ENCODE measurements at regions not wholly inside any gene's neighbourhood (a gene's known extent, or its start where the extent isn't known, plus 50 kb on each side); places are given as distances from the start of the nearest gene placed in this dataset.

DNA sequence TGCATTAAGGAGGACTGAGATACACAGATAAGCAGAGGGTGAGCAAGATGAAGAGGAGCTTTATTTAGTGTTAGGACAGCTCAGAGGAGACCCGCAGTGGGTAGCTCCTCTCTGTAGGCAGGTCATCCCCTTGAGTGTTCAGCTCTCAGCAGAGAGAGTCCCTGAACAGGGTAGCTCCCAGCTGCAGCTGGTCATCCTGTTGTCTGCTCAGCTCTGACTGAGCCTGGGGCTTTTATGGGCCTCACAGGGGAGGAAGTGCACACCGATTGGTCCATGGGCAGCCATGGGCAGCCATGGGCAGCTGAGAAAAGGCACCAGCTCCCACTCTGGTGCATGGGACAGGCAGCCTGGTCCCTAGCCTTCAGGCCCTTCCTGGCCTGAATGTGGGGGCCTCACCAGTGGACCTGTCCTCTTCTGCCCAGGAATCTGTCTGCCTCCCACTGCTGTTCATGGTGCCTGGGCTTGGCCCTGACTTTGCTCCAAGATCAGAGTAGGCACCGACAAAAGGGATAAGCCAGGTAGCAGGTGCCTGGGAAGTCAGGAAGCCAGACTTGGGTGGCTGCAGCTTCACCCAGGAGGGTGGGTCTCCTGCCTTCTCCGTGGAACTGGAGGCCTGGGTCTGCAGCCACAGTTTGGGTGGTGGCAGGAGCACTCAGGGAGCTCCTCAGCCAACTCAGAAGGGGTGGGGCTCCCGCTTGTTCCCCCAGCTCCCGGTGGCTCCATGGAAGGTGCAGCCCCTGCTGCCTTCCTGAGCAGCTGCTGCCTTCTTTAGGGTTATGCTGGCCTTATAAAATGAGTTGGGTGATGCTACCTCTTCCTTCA is 54.7 kb downstream of the MYEOV start:
- no peak for DNase-seq

DNA sequence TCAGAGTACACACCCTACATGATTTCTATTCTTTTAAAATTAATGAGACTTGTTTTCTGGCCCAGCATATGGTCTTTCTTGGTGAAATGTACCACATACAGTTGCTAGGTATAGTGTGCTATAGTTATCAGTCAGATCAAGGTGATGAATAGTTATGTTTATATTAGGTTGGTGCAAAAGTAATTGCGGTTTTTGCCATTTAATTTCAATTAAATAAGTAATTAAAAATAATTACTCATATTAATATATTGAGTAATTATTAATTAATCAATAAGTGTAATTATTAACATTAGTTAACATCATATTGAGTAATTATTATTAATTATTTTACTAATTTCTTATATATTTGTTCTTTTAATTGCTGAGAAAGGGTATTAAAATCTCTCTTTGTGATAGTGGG is 56.1 kb downstream of the MYEOV start:
- no peak for DNase-seq

DNA sequence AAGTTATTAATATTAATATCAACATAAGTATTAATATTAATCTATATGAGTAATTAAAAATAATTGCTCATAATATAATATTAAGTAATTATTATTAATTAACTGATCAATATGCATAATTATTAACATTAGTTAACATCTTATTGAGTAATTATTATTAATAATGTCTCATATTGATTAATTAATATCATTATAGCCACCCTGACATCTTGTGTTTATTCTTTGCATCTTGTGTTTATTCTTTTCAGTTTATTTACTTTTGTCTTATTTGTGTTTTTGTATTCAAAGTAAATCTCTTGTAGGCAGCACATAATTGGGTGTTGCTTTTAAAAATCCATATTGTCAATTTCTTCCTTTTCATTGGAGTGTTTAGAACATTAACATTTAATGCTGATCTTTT is 56.6 kb downstream of the MYEOV start:
- DNase-seq: no peak

DNA sequence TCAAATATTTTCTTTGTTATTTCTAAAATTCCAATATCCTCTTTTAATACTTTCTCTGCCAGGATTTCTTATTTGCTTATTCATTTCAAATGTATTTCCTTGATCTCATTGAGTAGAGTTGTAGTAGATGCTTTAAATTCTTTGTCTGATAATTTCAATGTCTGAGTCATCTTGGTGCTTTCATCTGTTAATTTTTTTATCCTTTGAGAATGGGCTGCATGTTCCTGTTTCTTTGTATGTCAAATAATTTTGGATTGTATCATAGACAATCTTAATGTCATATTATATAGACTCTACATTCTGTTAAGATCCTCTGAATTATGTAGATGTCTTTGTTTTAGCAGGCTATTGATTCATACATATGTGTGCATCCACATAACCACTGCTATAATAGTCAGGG is 57.5 kb downstream of the MYEOV start:
- DNase-seq: no peak

DNA sequence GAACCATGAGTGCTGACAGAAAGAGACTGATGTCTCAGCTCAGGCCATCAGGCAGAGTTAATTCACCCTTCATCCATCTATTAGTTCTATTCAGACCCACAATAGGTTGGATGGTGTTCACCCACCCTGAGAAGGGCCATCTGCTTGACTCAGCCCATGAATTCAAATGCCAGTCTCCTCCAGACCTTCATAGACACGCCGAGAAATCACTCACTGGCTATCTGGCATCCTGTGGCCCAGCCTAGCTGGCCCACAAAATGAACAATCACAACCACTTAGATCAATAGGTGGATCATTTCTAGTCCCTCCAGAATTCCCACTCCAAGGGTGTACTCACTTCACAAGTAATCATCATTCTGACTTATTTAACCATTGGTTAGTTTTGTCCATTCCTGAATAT is 58.2 kb downstream of the MYEOV start:
- DNase-seq: no peak

DNA sequence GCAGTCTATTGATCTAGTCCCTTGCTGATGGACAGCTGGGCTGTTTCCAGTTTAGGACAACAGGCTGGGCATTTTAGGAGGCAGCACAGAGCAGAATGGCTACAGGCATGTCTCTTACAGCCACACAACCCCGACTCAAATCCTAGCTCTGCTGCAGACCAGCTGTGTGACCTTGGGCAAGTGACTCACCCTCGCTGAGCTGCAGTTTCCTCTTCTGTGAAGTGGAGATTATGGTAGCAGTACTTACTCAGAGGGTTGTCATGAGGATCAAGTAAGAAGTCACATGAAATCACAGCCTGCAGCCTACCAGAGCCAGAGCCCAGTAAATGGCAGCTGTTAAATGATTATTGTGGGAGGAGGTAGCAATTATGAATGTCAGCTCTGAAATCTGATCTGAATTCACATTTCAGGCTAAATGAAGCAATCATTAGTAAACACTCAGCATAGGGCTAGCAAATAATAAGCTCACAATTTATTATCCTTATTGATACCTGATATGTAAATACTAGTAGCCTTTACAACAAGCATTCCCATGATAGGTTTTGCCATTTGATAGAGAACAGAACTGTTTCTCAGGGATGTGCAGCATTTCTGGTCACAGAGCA is 58.9 kb downstream of the MYEOV start:
- DNase-seq: no peak

DNA sequence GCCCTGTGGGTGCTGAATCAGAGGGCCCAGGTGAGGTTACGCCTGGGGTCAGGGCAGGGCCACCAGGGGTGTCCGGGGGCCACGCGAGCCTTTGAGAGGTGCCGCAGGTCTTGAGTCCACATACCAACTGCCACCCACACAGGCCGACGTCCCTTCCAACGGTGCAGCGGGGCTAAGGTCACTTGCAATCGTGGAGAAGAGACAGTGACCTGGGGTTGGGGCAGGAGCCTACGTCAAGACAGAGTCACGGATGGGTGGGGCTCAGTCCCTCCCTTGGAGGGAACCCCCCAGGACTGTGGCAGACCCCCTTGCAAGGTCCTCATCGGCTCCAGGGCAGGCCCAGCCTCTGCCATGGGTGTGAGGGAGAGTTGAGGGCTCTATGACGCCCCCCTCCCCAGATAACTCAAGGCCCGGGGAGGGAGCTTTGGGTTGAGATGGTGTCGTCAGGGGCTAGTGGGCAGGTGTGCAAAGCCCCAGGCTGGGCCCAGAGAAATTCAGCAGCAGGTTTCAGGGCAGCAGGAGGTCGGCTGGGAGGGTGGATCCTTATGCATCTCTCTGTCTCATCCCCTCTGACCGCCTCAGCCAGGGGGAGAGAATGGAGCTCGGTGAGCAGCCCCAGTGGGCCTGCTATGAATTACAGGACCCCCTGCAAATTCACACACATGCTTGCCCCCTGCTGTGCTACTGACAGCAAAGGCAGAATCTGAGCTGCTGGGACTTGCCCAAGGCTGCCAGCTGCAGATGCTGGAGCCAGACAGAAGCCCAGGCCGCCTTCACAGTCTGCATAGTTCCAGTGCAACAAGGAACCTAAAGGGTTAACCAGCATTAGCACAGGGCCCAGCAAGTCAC is 60.0 kb downstream of the MYEOV start:
- DNase-seq: no peak

DNA sequence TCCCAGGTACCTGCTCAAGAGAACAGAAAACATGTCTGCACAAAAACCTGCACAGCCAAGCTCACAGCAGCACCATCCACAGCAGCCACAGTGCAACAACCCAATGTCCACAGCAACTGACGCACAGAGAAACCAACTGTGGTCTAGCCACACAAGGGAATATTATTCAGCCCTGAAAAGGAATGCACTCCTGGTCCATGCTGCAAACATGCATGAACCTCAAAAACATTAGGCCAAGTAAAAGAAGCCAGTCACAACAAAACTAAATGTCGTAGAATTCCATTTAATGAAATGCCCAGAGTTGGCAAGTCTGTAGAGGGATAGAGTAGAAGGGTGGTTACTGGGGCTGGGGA is 60.6 kb downstream of the MYEOV start:
- no peak for DNase-seq

DNA sequence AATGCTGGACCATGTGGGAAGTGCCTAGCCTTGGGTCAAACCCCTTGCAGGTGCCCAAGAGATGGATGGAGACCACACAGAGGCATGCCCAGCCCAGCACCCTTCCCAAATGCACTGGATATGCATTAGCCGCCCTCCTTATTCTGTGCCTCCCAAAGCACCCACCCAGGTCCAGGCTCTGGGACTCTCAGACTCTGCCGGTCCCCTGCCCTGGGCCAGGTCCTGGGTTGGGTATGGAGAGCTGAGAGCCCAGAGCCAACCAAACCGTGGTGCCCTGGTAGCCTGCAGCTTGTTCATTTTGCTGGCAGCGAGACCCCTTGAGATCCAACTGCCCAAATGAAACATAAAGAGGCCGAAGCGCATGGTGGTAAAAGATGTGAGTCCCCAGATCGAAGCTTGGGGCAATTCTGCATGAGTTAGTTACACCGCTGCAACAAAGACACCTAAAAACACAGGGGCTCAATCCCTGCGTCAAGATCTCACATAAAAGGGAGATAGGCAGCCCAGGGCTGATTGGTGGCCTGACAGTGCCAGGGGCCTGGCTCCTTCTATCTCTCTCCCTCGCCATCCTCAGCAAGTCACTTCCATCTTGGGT is 61.5 kb downstream of the MYEOV start:
- DNase-seq: no peak

DNA sequence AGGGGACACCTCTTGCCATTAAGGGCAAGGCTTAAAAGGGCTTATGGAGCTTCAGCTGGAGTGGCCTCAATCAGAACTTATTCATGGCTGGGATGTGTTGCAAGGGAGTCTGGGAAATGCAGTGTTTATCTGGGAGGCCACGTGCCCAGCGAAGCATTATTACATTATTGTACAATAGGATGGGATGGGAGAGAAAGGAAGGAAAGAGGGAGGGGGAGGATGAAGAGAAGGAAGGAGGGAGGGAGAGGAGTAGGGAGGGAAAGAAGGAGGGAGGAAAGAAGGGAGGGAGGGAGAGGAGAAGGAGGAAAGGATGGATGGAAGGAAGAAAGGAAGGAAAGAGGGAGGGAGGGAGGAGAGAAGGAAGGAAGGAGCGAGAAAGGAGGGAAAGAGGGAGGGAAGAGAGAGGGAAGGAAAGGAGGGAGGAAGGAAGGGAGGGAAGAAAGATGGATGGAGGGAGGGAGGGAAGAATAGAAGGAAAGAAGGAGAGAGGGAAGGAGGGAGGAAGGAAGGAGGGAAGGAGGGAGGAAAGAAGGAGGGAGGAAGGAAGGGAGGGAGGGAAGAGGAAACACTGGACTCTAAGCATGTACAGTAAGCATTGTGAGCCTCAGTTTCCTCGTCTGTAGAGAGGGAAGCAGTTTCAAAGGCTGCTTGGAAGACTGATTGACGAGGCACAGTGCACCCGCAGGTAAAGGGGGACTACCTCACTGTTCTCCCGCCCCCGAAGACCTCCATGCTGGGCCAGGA is 62.2 kb downstream of the MYEOV start:
- DNase-seq: no peak

DNA sequence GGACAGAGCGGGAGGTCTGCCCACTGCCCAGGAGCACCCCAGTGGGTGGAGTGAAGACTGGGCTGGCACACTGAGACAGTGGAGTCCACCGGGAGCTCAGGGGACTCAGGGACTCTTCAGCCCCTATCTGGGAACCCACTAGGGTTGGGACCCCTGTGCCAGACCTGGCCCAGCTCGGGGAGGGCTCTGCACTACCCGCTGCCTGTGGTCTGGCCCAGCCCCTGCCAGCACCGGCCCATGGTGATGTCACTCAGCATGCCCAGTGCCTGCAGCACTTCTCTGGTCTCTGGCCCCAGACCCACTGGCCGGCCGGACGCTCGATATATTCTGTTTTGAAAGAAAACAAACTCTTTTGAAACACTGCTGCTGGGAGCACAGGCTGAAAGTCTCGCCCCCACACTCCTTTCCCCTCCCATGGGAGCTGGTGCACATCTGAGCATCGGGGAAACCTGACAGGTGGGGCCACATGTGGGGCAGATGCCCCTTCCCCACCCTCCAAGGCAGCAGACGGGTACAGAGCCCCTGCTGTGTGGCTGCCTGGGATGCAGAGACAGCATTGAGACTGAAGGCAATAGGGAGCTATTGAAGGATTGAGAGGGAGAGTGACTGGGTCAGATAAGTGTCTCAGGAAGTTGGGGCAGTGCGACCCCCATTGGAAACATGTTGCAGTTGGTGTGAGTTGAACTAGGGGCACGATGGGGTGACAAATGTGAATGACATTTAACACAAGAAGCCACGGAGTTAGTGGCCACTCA is 62.9 kb downstream of the MYEOV start:
- DNase-seq: no peak

DNA sequence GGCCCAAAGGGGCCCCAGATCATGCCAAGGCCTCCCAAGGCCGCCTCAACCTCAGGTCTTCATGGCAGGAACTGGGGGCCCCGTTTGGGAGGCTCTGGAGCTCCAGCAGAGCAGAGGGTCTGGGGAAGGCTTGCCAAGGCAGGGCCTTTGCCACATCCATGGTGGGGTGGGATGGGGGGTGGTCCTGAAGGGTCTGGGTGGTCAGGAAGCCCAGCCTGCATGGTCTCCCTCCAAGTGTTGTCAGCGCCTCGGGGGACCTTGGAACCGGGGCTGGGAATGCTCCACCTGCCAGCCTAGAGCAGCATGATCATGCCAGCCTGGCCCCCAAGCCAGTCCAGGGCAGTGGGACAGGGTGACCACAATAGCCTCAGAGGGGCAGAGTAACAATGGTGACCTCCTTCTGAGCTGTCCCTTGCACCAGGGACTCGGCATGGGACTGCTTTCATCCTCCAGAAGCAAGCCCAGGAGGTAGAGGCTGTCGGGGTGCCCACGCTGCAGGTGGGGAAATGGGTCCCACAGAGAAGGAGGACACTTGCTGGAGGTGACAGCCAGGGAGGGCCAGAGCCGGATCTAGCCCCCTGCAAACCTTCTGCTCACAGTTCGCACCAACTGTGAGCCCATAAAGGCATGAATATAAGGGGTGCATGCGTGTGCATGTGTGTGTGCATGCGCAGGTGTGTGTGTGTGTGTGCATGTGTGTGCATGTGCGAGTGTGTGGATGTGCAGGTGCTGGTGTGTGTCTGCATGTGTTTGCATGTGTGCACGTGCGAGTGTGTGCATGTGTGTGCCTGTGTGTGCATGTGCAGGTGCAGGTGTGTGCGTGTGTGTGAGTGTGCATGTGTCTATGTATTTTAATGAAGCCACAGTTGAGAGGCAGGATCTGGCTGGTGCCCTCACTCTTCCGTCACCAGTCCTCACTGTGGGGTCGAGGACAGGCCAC is 63.8 kb downstream of the MYEOV start:
- no peak for DNase-seq

DNA sequence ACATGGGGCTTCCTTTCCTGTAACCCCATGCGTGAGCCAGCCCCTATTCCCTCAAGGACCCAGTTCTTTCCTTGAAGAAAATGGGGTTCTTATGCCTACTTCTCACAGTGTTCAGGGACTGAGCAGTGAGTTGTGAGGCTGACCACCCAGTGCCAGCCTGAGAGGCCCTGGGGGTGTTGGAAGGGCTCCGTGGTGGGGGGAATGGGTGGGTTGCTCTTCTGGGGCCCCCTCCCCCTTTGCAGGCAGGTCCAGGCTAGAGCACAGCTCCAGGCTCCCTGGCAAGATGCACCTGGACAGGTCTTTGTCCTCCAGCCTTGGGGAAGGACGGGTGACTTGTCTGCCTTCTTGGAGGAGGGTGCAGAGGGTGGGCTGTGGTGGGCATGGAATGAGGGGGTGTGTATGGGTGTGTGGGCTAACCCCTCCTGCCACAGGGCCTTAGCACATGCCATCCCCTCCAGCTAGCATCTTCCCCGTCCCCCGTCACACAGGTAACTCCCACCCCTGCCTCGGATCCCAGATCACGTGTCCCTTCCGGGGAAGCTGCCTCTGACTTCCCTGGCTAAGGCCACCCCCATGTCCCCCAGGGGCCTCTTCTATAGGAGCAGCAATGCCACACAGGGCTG is 64.6 kb downstream of the MYEOV start:
- no peak for DNase-seq

DNA sequence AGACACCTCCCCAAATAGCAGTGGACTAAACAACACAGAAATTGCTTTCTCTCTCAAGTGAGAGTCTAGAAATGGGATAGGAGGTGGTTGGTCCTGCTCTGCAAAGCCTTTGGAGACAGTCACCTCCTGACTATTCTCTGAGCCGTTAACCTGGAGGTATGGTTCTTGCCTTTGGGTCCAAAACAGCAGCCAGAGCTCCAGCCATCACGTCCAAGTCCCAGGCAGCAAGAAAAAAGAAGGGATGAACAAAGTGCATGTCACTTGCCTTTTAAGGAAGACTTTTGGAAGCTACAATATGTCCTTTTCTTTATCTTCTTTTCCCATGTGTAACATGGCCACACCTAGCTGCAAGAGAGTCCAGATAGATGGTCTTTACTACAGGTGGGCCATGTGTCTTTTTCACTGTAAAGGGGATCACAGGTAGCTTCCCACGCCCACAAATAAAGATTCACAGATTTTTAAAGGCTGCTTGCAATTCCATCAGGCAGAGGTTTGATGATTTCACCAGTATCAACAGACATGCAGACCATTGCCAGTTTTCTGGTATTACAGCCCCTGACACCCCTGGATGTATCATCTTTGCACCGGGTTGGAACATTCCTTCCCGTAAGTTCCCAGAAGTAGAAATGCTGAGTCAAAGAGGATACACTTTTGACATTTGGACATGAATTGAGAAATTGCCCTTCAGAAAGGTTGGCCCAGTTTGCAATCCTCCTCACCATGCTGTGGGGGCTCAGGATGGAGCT is 66.0 kb downstream of the MYEOV start:
- no peak for DNase-seq

DNA sequence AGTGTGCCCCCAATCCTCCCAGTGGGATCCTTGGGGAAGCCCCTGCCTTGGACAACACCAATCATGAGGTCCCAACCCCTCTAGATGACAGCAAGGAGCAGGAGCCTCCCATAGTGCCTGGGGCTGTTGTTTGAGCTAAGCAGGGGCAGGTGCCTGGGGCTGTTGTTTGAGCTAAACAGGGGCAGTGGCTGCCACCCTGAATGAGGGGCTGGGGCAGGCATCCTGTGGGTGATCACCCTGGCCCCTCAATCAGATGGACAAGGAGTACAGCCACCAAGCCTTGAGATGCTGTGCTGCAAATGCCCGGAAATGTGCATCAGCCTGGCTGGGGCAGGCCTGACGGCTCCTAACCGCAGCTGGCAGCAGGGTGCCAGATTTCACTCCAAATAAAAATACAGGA is 66.7 kb downstream of the MYEOV start:
- DNase-seq: no peak

DNA sequence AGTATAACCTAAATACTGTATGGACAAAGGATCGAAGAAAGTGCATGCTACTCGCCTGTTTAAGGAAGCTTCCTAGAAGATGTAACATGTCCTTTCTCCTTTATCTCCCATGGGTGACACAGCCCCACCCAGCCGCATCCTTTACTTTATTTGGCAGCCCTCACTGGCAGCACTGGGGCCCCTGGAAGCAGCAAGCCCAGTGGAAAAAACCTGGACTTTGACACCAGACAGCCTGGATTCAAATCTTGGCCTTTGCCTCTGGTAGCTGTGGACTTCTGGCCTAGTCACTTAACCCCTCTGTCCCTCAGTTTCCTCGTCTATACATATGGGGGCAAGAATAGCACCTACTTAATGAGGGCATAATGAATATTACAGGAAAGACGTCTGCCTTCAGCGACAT is 67.1 kb downstream of the MYEOV start:
- DNase-seq: no peak

DNA sequence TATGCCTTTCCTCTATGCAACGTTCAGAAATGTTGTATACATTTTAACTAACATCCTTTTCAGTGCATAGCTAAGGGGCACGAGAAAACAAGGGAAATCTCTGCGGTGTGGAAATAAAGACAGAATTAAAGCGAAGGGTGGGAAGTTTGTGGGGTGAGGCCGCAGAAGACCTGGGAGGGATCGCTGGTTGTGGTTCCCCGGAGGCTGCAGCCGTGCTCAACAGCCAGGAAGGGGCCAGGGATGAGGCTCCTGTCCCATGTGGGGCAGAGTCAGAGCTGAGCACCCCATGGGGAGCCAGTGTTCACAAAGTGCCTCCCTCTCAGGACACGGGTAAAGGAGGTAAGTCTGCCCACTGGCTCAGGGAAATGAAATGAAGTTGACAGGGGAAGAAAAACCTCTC is 67.5 kb downstream of the MYEOV start:
- DNase-seq: no peak

DNA sequence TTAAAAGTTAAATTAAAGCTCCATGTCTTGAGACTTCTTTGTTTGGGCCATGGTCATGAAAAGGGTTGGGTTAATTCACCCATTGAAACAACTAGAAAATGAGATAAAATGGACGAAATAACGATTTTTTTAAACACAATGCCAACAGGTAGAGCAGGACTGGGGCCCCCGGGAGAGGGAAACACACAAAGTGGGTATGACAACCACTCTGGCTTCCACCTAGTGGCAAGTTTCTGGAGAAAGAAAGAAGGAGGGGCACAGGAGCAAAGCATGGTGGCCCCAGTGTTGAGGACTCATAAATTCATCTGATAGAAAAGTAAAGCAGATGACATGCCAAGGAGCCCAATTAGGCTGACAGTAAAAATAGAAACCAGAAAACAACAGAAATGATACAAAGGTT is 68.4 kb downstream of the MYEOV start:
- DNase-seq: no peak

DNA sequence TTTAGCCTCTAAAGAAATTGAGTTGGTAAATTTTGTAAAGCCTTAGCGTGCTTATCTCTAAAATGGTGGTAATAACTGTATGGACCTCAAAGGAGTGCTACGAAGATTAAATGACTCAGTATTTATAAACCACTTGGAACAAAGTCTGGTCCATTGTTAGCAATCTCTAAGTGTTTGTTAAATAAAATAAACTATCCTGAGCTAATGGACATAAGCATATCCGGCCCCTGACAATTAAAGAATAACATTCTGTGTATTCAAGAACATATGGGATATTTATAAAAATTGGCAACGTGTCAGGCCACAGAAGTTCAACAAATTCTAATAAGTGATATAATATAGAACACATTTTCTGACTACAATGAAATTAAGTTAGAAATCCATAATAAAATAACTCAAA is 71.0 kb downstream of the MYEOV start:
- no peak for DNase-seq

DNA sequence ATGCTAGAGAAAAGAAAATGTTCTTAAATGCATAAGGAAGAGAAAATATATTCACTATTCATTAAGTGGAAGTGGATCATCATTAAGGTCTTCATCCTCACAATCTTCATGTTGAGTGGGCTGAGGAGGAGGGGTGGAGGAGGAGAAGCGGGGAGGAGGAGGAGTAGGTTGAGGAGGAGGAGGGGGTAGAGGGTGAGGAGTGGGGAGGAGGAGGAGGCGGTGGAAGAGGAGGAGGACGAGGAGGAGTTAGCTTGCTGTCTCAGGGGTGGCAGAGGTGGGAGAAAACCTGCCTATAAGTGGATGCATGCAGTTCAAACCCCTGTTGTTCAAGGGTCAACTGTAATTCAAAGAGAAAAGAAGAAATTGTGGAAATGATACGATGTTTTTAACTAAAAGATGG is 71.6 kb downstream of the MYEOV start:
- DNase-seq: no peak

Measured in stimulated activated naive CD4-positive, alpha-beta T cell (primary cell).